Loucy (cell line): ENCODE measurements at regions not wholly inside any gene's neighbourhood (a gene's known extent, or its start where the extent isn't known, plus 50 kb on each side); places are given as distances from the start of the nearest gene placed in this dataset.

Experiments
- CTCF ChIP-seq: fragments of 200-600 bp; sonication (generic); conservative IDR thresholded peaks from 2 replicates; pipeline ENCODE4 v1.5.1; 2014; ENCODE audit warnings: mild to moderate bottlenecking, antibody characterized with exemption, low read length
- EZH2phosphoT487 ChIP-seq: fragments of 200-600 bp; IDR thresholded peaks from 2 replicates; pipeline ENCODE4 v1.6.1; 2018; ENCODE audit warnings: antibody characterized with exemption, mild to moderate bottlenecking, moderate library complexity, borderline replicate concordance

- TF ChIP-seq CTCF, result no peak
- TF ChIP-seq EZH2phosphoT487, result no peak
Observed at GRCh38 chr13:50409220-50409619, 394.0 kb downstream of the KCNRG start.
